HCT116 (cell line): ENCODE measurements at regions not wholly inside any gene's neighbourhood (a gene's known extent, or its start where the extent isn't known, plus 50 kb on each side); places are given as distances from the start of the nearest gene placed in this dataset.

Source experiments
- EGR1 ChIP-seq: IDR thresholded peaks from 2 replicates; pipeline ENCODE4 v1.6.1; 2012; ENCODE audit warnings: low read depth
- EZH2phosphoT487 ChIP-seq: fragments of 200-600 bp; IDR thresholded peaks from 2 replicates; pipeline ENCODE4 v1.6.1; 2018; ENCODE audit warnings: antibody characterized with exemption, borderline replicate concordance
- RAD21 ChIP-seq: IDR thresholded peaks from 2 replicates; pipeline ENCODE4 v1.6.1; 2012; ENCODE audit warnings: low read depth, mild to moderate bottlenecking
- SP1 ChIP-seq: IDR thresholded peaks from 2 replicates; pipeline ENCODE4 v1.6.1; 2012; ENCODE audit warnings: low read depth
- TF ChIP-seq, protein P1 (sequence below), 3 experiments: fragments of 200-600 bp in 1 of 3; sonication (generic) in 1 of 3; IDR thresholded peaks in 2 of 3; conservative IDR thresholded peaks in 1 of 3; 2 replicates each; pipeline ENCODE4 v1.5.1; 2012 to 2017; ENCODE audit warnings: low read depth in 2 of 3, low read length in 2 of 3, antibody characterized with exemption in 1 of 3, borderline replicate concordance in 1 of 3, control low read depth in 1 of 3, mild to moderate bottlenecking in 1 of 3, mixed read lengths in 1 of 3, mixed run types in 1 of 3, moderate library complexity in 1 of 3; ENCODE audit not compliant: insufficient read depth in 1 of 3

DNA sequence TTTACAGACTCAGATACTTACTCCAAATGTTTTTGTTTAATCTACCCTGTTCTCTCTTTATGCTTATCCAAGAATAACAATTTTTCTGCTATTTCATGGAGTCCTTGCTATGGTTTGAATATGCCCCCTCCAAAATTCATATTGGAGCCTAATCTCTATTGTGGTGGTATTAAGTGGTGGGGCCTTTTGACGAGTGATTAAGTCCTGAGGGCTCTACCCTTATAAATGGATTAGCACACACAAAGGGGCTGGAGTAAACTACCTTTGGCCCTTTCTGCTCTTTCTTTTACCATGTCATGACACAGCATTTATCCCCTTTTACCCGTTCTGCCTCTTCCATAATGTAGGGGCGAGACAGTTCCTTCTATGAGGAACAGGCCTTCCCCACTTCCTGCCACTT lies 285.5 kb downstream of the GASK1B start:
- TF ChIP-seq, protein P1, sequence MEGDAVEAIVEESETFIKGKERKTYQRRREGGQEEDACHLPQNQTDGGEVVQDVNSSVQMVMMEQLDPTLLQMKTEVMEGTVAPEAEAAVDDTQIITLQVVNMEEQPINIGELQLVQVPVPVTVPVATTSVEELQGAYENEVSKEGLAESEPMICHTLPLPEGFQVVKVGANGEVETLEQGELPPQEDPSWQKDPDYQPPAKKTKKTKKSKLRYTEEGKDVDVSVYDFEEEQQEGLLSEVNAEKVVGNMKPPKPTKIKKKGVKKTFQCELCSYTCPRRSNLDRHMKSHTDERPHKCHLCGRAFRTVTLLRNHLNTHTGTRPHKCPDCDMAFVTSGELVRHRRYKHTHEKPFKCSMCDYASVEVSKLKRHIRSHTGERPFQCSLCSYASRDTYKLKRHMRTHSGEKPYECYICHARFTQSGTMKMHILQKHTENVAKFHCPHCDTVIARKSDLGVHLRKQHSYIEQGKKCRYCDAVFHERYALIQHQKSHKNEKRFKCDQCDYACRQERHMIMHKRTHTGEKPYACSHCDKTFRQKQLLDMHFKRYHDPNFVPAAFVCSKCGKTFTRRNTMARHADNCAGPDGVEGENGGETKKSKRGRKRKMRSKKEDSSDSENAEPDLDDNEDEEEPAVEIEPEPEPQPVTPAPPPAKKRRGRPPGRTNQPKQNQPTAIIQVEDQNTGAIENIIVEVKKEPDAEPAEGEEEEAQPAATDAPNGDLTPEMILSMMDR (IDR thresholded peaks at IDR 0.05 in 2 of 3, conservative IDR thresholded peaks at IDR 0.05 in 1 of 3; ENCODE audit: borderline replicate concordance in 1 of 3, insufficient read depth in 1 of 3, low read depth in 2 of 3, low read length in 2 of 3): no peak
- TF ChIP-seq RAD21 (no peak), EZH2phosphoT487 (no peak), EGR1 (no peak), SP1 (no peak)
